BJ (cell line): ENCODE measurements at regions not wholly inside any gene's neighbourhood (a gene's known extent, or its start where the extent isn't known, plus 50 kb on each side); places are given as distances from the start of the nearest gene placed in this dataset.

Experiments used
- CTCF ChIA-PET: fragments of 350-600 bp; formaldehyde crosslinking; extraction: SDS; loops from one replicate; lab custom pipeline; 2021; ENCODE audit warnings: antibody characterized with exemption, inconsistent platforms; lab: Yijun Ruan, JAX
- POLR2A ChIA-PET: fragments of 300-600 bp; sonication (Branson Sonifier 250); formaldehyde crosslinking; extraction: SDS; loops from one replicate; lab custom pipeline; 2021; ENCODE audit warnings: antibody characterized with exemption; lab: Charles Lee
- DNase-seq: peaks from one replicate; pipeline ENCODE4 v3.0.0-alpha.2; 2011; ENCODE audit warnings: low read depth
- H3K27me3 ChIP-seq: 2 replicates; pipeline ENCODE4 v1.6.0; 2011; ENCODE audit warnings: low read length; ENCODE audit not compliant: control insufficient read depth, insufficient read depth
- H3K36me3 ChIP-seq: 2 replicates; pipeline ENCODE4 v1.5.1; 2011; ENCODE audit warnings: low read length; ENCODE audit not compliant: control insufficient read depth, insufficient read depth
- H3K4me3 ChIP-seq: 2 replicates; pipeline ENCODE4 v1.5.1; 2011; ENCODE audit warnings: low read depth, mild to moderate bottlenecking, control low read depth, low read length
- CTCF ChIP-seq: IDR thresholded peaks from 2 replicates; pipeline ENCODE4 v1.5.1; 2011; ENCODE audit warnings: low read depth, mild to moderate bottlenecking, control low read depth, inconsistent platforms, low read length, moderate library complexity; ENCODE audit not compliant: insufficient read depth

DNA sequence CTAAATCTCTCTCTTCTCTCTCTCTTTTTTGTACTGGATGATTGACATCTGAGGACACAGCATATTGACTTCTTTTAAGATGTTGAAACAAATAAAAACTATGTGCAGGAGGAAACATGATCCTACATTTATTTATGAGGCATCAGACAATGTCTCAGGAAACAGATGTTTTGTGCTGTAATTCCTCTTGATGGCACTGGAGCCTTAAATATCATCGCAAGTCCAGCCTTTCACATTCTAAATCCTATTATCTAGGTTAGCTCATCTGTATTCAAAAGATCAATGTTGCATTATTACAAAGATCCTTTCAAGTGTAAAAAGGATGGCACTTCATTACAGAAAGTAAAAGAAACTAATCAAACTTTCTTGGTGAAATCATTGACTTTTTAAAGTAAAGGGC, 63.9 kb downstream of the MAT2B start:
- ChIA-PET POLR2A (no interaction called here), CTCF (interaction anchor here (1.7 to 3.6 kb wide), 2 partner anchors 444 to 934 kb away, joined by 4 to 23 read pairs; no protein-coding TSS in a partner anchor)
- H3K4me3 ChIP-seq: no peak overlapping the region
- TF ChIP-seq CTCF: no peak
- H3K36me3 ChIP-seq: no peaks in the 10 kb centered on the region
- no peaks in the 10 kb centered on the region; the same call in 1 of the 2 replicates for H3K27me3 ChIP-seq
- DNase-seq: no peak

- POLR2A ChIA-PET: no interaction called here
- CTCF ChIA-PET: interaction anchor here (0.8 to 1.2 kb wide), 3 partner anchors 10 to 932 kb away, joined by 3 to 5 read pairs (median 3); no protein-coding TSS in a partner anchor
These were observed 66.3 kb downstream of the MAT2B start for GRCh38 chr5:163571744-163572143.

DNA sequence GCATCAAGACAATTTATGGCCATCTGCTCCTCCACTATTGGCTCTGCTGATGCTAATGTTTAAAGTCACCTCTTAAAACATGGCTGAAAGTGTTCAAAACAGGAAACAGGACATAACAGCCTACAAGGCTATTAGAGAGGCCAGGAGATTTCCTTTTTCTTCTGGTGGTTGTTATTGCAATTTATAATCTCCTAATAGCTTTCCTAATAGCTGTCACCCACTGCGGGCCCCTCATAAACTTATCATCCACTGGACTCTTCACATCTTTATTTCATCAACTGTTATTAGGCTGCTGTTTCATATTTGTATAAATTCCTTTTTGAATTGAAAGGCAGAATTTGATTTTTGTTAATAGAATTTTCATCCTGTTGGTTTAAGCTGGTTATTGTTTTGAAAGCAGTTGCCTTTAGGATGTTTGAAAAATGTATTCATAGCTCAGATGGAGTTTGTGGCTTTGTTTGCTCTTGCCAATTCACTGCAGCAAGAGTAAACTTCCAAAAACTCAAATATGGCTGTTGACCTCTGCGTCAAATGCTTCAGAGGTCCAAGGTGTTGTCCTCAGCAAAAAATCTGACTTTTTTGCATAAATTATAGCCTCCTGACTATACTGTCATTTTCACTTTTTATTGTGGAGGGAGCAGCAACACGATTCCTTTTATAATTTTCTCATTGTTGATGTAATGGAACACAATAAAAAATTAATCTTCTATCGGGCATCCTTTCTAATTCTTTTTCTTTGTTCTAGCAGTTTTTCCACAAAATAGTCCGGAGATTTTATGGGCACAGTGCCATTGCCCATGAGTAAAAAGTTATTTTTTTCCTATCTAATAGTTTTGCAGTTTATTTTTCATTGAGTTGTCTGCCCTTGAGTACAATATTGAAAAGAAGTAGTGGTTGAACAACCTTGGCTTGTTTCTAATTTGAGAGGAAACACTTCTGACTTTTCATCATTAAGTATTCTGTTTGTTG, 69.3 kb downstream of the MAT2B start:
- Histone ChIP-seq H3K27me3 (no peaks in the 10 kb centered on the region), H3K4me3 (no peak overlapping the region), H3K36me3 (no peaks in the 10 kb centered on the region)
- POLR2A ChIA-PET: no interaction called here
- no peak for TF ChIP-seq CTCF
- CTCF ChIA-PET: interaction anchor here (0.9 kb wide), 1 partner anchor 10 kb away, joined by 6 read pairs; no protein-coding TSS in a partner anchor
- no peak for DNase-seq

More at GRCh38 chr5:163571744-163572143, 66.3 kb downstream of the MAT2B start:
- DNase-seq: peak; percentile 71
- Histone ChIP-seq H3K36me3 (no peaks in the 10 kb centered on the region), H3K4me3 (no peak overlapping the region), H3K27me3 (no peaks in the 10 kb centered on the region)
- no peak for TF ChIP-seq CTCF

- H3K4me3 ChIP-seq: no peak overlapping the region
- CTCF ChIA-PET: interaction anchor here (1.0 kb wide), 1 partner anchor 76 kb away, joined by 5 read pairs; no protein-coding TSS in a partner anchor
- TF ChIP-seq CTCF: no peak
- POLR2A ChIA-PET: no interaction called here
- H3K36me3 ChIP-seq: no peaks in the 10 kb centered on the region
- H3K27me3 ChIP-seq: no peaks in the 10 kb centered on the region
- no peak for DNase-seq
These were observed 73.2 kb downstream of the MAT2B start for GRCh38 chr5:163578652-163579051.

GRCh38 chr5:163579729-163580128, 74.3 kb downstream of the MAT2B start:
- ChIA-PET CTCF (interaction anchor here (1.0 kb wide), 1 partner anchor 77 kb away, joined by 5 read pairs; no protein-coding TSS in a partner anchor), POLR2A (no interaction called here)
- DNase-seq: no peak
- Histone ChIP-seq H3K4me3 (no peak overlapping the region), H3K27me3 (no peaks in the 10 kb centered on the region), H3K36me3 (no peaks in the 10 kb centered on the region)
- TF ChIP-seq CTCF: no peak
